GM12878 (cell line): ENCODE measurements at regions not wholly inside any gene's neighbourhood (a gene's known extent, or its start where the extent isn't known, plus 50 kb on each side); places are given as distances from the start of the nearest gene placed in this dataset.

Experiments
- ATAC-seq: fragments of 200-7000 bp; cut with Tn5 transposase; 3 replicates; pipeline ENCODE4 v1.9.1; 2020; ENCODE audit warnings: mild to moderate bottlenecking, moderate library complexity
- BruUV-seq: library from RNA; stranded (reverse); fragments of 400-500 nt; replicated peaks from 2 replicates; lab custom pipeline; 2021; lab: Mats Ljungman, UMichigan
- CTCF ChIA-PET: fragments of 300-600 bp; sonication (Branson Sonifier 250); formaldehyde crosslinking; extraction: SDS; loops from one replicate; lab custom pipeline; 2021; ENCODE audit warnings: inconsistent platforms; lab: Yijun Ruan, JAX
- POLR2A ChIA-PET: fragments of 350-600 bp; formaldehyde crosslinking; extraction: SDS; loops from one replicate; lab custom pipeline; 2021; ENCODE audit warnings: inconsistent platforms; lab: Charles Lee
- RAD21 ChIA-PET: fragments of 300-600 bp; sonication (Branson Sonifier 250); formaldehyde crosslinking; loops from one replicate; lab custom pipeline; 2023; ENCODE audit warnings: antibody characterized with exemption; ENCODE audit not compliant: unreplicated experiment; lab: Charles Lee
- SMC1A ChIA-PET: fragments of 300-600 bp; sonication (Branson Sonifier 250); formaldehyde crosslinking; loops from one replicate; lab custom pipeline; 2023; ENCODE audit not compliant: unreplicated experiment, uncharacterized antibody; lab: Charles Lee
- DNase-seq: peaks from one replicate; pipeline ENCODE4 v3.0.0-alpha.2; 2011; ENCODE audit warnings: low read depth, low spot score
- FAIRE-seq: peaks from 3 replicates; lab custom pipeline; 2011; peaks lifted over from hg19 to GRCh38; lab: Jason Lieb, UNC
- H2AFZ ChIP-seq: 2 replicates; pipeline ENCODE4 v1.6.0; 2011; ENCODE audit warnings: low read depth, low read length, control low read depth; ENCODE audit not compliant: control insufficient read depth
- H3K27ac ChIP-seq: 2 replicates; pipeline ENCODE4 v1.5.1; 2011; ENCODE audit warnings: control low read depth; ENCODE audit not compliant: control insufficient read depth, insufficient read depth
- H3K27me3 ChIP-seq, 2 experiments: replicated peaks in 1 of 2; 2 replicates each; pipeline versions ENCODE4 v1.6.0 to v1.6.1; 2011; ENCODE audit warnings: low read length in 1 of 2; ENCODE audit not compliant: control insufficient read depth in 2 of 2, insufficient read depth in 2 of 2
- H3K36me3 ChIP-seq, 2 experiments: 2 replicates each; pipeline ENCODE4 v1.5.1; 2011; ENCODE audit warnings: low read length in 1 of 2; ENCODE audit not compliant: control insufficient read depth in 2 of 2, insufficient read depth in 2 of 2
- H3K4me1 ChIP-seq: 2 replicates; pipeline ENCODE4 v1.6.1; 2011; ENCODE audit warnings: mild to moderate bottlenecking, low read length, moderate library complexity, mixed read lengths; ENCODE audit not compliant: control insufficient read depth, insufficient read depth
- H3K4me2 ChIP-seq: 2 replicates; pipeline ENCODE4 v1.6.0; 2011; ENCODE audit warnings: control low read depth; ENCODE audit not compliant: control insufficient read depth, insufficient read depth
- H3K4me3 ChIP-seq: fragments of 200-600 bp; sonication (generic); 2 replicates; pipeline ENCODE4 v1.5.1; 2016
- H3K79me2 ChIP-seq: 2 replicates; pipeline ENCODE4 v1.6.0; 2011; ENCODE audit warnings: low read length; ENCODE audit not compliant: control insufficient read depth, insufficient read depth
- H3K9ac ChIP-seq: 2 replicates; pipeline ENCODE4 v1.8.0; 2011; ENCODE audit warnings: low read length, control low read depth, mixed read lengths; ENCODE audit not compliant: control insufficient read depth, insufficient read depth
- H3K9me3 ChIP-seq: replicated peaks from 3 replicates; pipeline ENCODE4 v1.5.1; 2011; ENCODE audit warnings: mild to moderate bottlenecking, low read length; ENCODE audit not compliant: control insufficient read depth, insufficient read depth
- H4K20me1 ChIP-seq: 2 replicates; pipeline ENCODE4 v1.6.0; 2011; ENCODE audit not compliant: control insufficient read depth, insufficient read depth
- BCL3 ChIP-seq: IDR thresholded peaks from 2 replicates; pipeline ENCODE4 v1.6.1; 2011; ENCODE audit warnings: borderline replicate concordance, low read depth, mild to moderate bottlenecking, moderate library complexity, low read length; ENCODE audit not compliant: insufficient read depth, poor library complexity, severe bottlenecking
- CTCF ChIP-seq, 3 experiments: IDR thresholded peaks in 2 of 3; conservative IDR thresholded peaks in 1 of 3; 2 replicates each; pipeline ENCODE4 v1.5.1; 2011; ENCODE audit warnings: low read depth in 3 of 3, low read length in 3 of 3, mild to moderate bottlenecking in 3 of 3, control low read depth in 2 of 3, moderate library complexity in 2 of 3, inconsistent platforms in 1 of 3, mixed read lengths in 1 of 3; ENCODE audit not compliant: control insufficient read depth in 2 of 3, insufficient read depth in 1 of 3; ENCODE audit errors: extremely low read depth in 1 of 3
- IKZF1 ChIP-seq: fragments of 450-650 bp; conservative IDR thresholded peaks from 2 replicates; pipeline ENCODE4 v1.6.1; 2017; ENCODE audit warnings: antibody characterized with exemption, mild to moderate bottlenecking
- IKZF2 ChIP-seq, 2 experiments: fragments of 450-650 bp; IDR thresholded peaks; 2 replicates each; pipeline ENCODE4 v1.6.1; 2017; ENCODE audit warnings: mild to moderate bottlenecking in 2 of 2, moderate library complexity in 2 of 2
- MEF2B ChIP-seq: fragments of 450-650 bp; IDR thresholded peaks from 2 replicates; pipeline ENCODE4 v1.6.1; 2018; ENCODE audit warnings: mild to moderate bottlenecking, moderate library complexity; ENCODE audit not compliant: partially characterized antibody, poor library complexity, severe bottlenecking
- MTA2 ChIP-seq: fragments of 450-650 bp; IDR thresholded peaks from 2 replicates; pipeline ENCODE4 v1.6.1; 2016; ENCODE audit warnings: low read depth, mild to moderate bottlenecking, moderate library complexity
- NR2F1 ChIP-seq: fragments of 450-650 bp; conservative IDR thresholded peaks from 2 replicates; pipeline ENCODE4 v1.6.1; 2017; ENCODE audit warnings: mild to moderate bottlenecking
- RELB ChIP-seq: fragments of 450-650 bp; IDR thresholded peaks from 2 replicates; pipeline ENCODE4 v1.6.1; 2017; ENCODE audit warnings: low read depth, mild to moderate bottlenecking, moderate library complexity
- SIN3A ChIP-seq: IDR thresholded peaks from 2 replicates; pipeline ENCODE4 v1.6.1; 2012; ENCODE audit warnings: low read depth, low read length, improper control_type of control experiment
- SKIL ChIP-seq: fragments of 450-650 bp; IDR thresholded peaks from 2 replicates; pipeline ENCODE4 v1.6.1; 2017; ENCODE audit warnings: mild to moderate bottlenecking, low read depth, inconsistent platforms; ENCODE audit not compliant: poor library complexity, severe bottlenecking
- SPI1 ChIP-seq: IDR thresholded peaks from 2 replicates; pipeline ENCODE4 v1.6.1; 2011; ENCODE audit warnings: low read depth, mild to moderate bottlenecking, low read length, moderate library complexity, borderline replicate concordance; ENCODE audit not compliant: insufficient read depth
- ZNF24 ChIP-seq: fragments of 450-650 bp; IDR thresholded peaks from 2 replicates; pipeline ENCODE4 v1.6.1; 2017; ENCODE audit warnings: antibody characterized with exemption, mild to moderate bottlenecking
- in situ Hi-C: fragments of 300-500 bp; cut with MboI; formaldehyde crosslinking; loops from 9 replicates; pipeline ENCODE4 v1.14.3; 2018; ENCODE audit warnings: mixed read lengths
- intact Hi-C: fragments of 100-400 bp; cut with micrococcal nuclease; formaldehyde crosslinking; loops from one replicate; pipeline ENCODE4 v1.14.2; 2022; ENCODE audit not compliant: unreplicated experiment

- in situ Hi-C loops (no loop called here), intact Hi-C loops (no loop called here)
- Histone ChIP-seq H3K36me3 (no peaks in the 10 kb centered on the region), H3K27me3 (no peaks in the 10 kb centered on the region), H3K4me2 (no peak overlapping the region), H2AFZ (no peak overlapping the region; the same call in 1 of the 2 replicates), H3K79me2 (no peaks in the 10 kb centered on the region), H3K9ac (no peak overlapping the region), H3K4me1 (peaks cover 14% of the 10 kb centered on the region), H4K20me1 (no peaks in the 10 kb centered on the region), H3K9me3 (no peaks in the 10 kb centered on the region), H3K27ac (no peak overlapping the region), H3K4me3 (no peak overlapping the region)
- ChIA-PET RAD21 (interaction anchor here (0.6 to 2.3 kb wide), 10 partner anchors 14 to 179 kb away, joined by 3 to 6 read pairs (median 3); no protein-coding TSS in a partner anchor), SMC1A (interaction anchor here (0.6 to 1.9 kb wide), 5 partner anchors 9 to 740 kb away, joined by 4 to 6 read pairs (median 5); no protein-coding TSS in a partner anchor), CTCF (interaction anchor here (0.7 to 2.9 kb wide), 4 partner anchors 9 to 53 kb away, joined by 3 to 11 read pairs (median 4); no protein-coding TSS in a partner anchor), POLR2A (interaction anchor here (0.7 to 1.4 kb wide), 4 partner anchors 15 to 138 kb away, joined by 3 to 8 read pairs (median 4); no protein-coding TSS in a partner anchor)
- DNase-seq (no peak), ATAC-seq (peak; percentile 76), FAIRE-seq (no peak)
- BruUV-seq = no TSS peak
- TF ChIP-seq RELB (peak; percentile 30; the same call in 1 of the 2 replicates), SPI1 (peak; percentile 75; the same call in 1 of the 2 replicates), ZNF24 (no peak), IKZF1 (peak; percentile 58), IKZF2 (IDR thresholded peaks at IDR 0.05) (peak; percentile 47 to 69; a peak in 2 of 4 replicates), SKIL (peak; percentile 25), SIN3A (no peak), MTA2 (peak; percentile 78), CTCF (IDR thresholded peaks at IDR 0.05 in 2 of 3, conservative IDR thresholded peaks at IDR 0.05 in 1 of 3; ENCODE audit: control insufficient read depth in 2 of 3, extremely low read depth in 1 of 3, insufficient read depth in 1 of 3, low read depth in 3 of 3, low read length in 3 of 3) (no peak), BCL3 (no peak), NR2F1 (0 out of 2 replicates have a peak, but pooled peaks have one; percentile 33), MEF2B (peak; percentile 79)
Observed at GRCh38 chr2:64786343-64787018, 132.8 kb upstream of the SERTAD2 start.
